Loucy (cell line): ENCODE measurements at regions not wholly inside any gene's neighbourhood (a gene's known extent, or its start where the extent isn't known, plus 50 kb on each side); places are given as distances from the start of the nearest gene placed in this dataset.

Experiments
- H2AFZ ChIP-seq: fragments of 200-600 bp; sonication (generic); 2 replicates; pipeline ENCODE4 v1.6.0; 2016; ENCODE audit warnings: antibody characterized with exemption, mild to moderate bottlenecking, low read length, moderate library complexity
- H3F3A ChIP-seq: fragments of 200-600 bp; 2 replicates; pipeline ENCODE4 v1.6.0; 2016; ENCODE audit warnings: antibody characterized with exemption, low read depth, mild to moderate bottlenecking
- H3K27me3 ChIP-seq: fragments of 200-600 bp; sonication (generic); 2 replicates; pipeline ENCODE4 v1.6.1; 2014; ENCODE audit warnings: low read length, mild to moderate bottlenecking; ENCODE audit not compliant: insufficient read depth, poor library complexity, severe bottlenecking
- H3K36me3 ChIP-seq: fragments of 200-600 bp; sonication (generic); 2 replicates; pipeline ENCODE4 v1.6.1; 2016; ENCODE audit warnings: low read length; ENCODE audit not compliant: insufficient read depth
- H3K4me1 ChIP-seq: fragments of 200-600 bp; sonication (generic); 2 replicates; pipeline ENCODE4 v1.5.1; 2014; ENCODE audit warnings: low read length, mild to moderate bottlenecking; ENCODE audit not compliant: insufficient read depth, poor library complexity, severe bottlenecking
- H3K4me2 ChIP-seq: fragments of 200-600 bp; sonication (generic); 2 replicates; pipeline ENCODE4 v1.6.0; 2014; ENCODE audit warnings: antibody characterized with exemption, low read length, low read depth, mild to moderate bottlenecking; ENCODE audit not compliant: poor library complexity, severe bottlenecking
- H3K4me3 ChIP-seq: fragments of 200-600 bp; sonication (generic); 2 replicates; pipeline ENCODE4 v1.5.1; 2014; ENCODE audit warnings: low read length, mild to moderate bottlenecking, mixed read lengths; ENCODE audit not compliant: poor library complexity, severe bottlenecking
- H3K79me2 ChIP-seq: fragments of 200-600 bp; sonication (generic); 2 replicates; pipeline ENCODE4 v1.6.1; 2014; ENCODE audit warnings: low read length; ENCODE audit not compliant: insufficient read depth
- H3K9ac ChIP-seq: fragments of 200-600 bp; sonication (generic); 2 replicates; pipeline ENCODE4 v1.6.0; 2014; ENCODE audit warnings: mild to moderate bottlenecking, low read depth, low read length, moderate library complexity; ENCODE audit not compliant: poor library complexity, severe bottlenecking
- H3K9me2 ChIP-seq: fragments of 200-600 bp; sonication (generic); replicated peaks from 2 replicates; pipeline ENCODE4 v1.6.1; 2016; ENCODE audit warnings: low read depth, low read length, mixed read lengths
- H3K9me3 ChIP-seq: fragments of 200-600 bp; sonication (generic); 2 replicates; pipeline ENCODE4 v1.6.1; 2014; ENCODE audit warnings: mild to moderate bottlenecking, antibody characterized with exemption, low read length, low read depth; ENCODE audit not compliant: insufficient read depth
- H4K20me1 ChIP-seq: fragments of 200-600 bp; sonication (generic); 2 replicates; pipeline ENCODE4 v1.6.0; 2014; ENCODE audit warnings: antibody characterized with exemption, low read length, mild to moderate bottlenecking; ENCODE audit not compliant: insufficient read depth, poor library complexity, severe bottlenecking
- CTCF ChIP-seq: fragments of 200-600 bp; sonication (generic); conservative IDR thresholded peaks from 2 replicates; pipeline ENCODE4 v1.5.1; 2014; ENCODE audit warnings: mild to moderate bottlenecking, antibody characterized with exemption, low read length
- EZH2phosphoT487 ChIP-seq: fragments of 200-600 bp; IDR thresholded peaks from 2 replicates; pipeline ENCODE4 v1.6.1; 2018; ENCODE audit warnings: antibody characterized with exemption, mild to moderate bottlenecking, moderate library complexity, borderline replicate concordance

- Histone ChIP-seq H3K4me1 (no peaks in the 10 kb centered on the region), H2AFZ (no peak overlapping the region), H3K27me3 (no peaks in the 10 kb centered on the region), H4K20me1 (no peaks in the 10 kb centered on the region), H3K9ac (no peak overlapping the region), H3F3A (no peaks in the 10 kb centered on the region), H3K9me2 (no peaks in the 10 kb centered on the region), H3K9me3 (no peaks in the 10 kb centered on the region), H3K4me3 (no peak overlapping the region), H3K36me3 (no peaks in the 10 kb centered on the region), H3K79me2 (no peaks in the 10 kb centered on the region), H3K4me2 (no peak overlapping the region)
- TF ChIP-seq CTCF (no peak), EZH2phosphoT487 (no peak)
Observed at GRCh38 chr2:45184606-45185005, 175.4 kb upstream of the SIX2 start.

GRCh38 chr2:45182667-45183295 is 173.5 kb upstream of the SIX2 start:
- Histone ChIP-seq H3F3A (no peaks in the 10 kb centered on the region), H3K4me2 (no peak overlapping the region), H3K9me3 (no peaks in the 10 kb centered on the region), H2AFZ (no peak overlapping the region), H3K79me2 (no peaks in the 10 kb centered on the region), H3K9ac (no peak overlapping the region), H3K4me3 (no peak overlapping the region), H3K9me2 (no peaks in the 10 kb centered on the region), H4K20me1 (no peaks in the 10 kb centered on the region), H3K36me3 (no peaks in the 10 kb centered on the region), H3K27me3 (no peaks in the 10 kb centered on the region), H3K4me1 (no peaks in the 10 kb centered on the region)
- no peak for TF ChIP-seq EZH2phosphoT487
- TF ChIP-seq CTCF, result no peak

- Histone ChIP-seq H3K4me2 (no peak overlapping the region), H3K36me3 (no peaks in the 10 kb centered on the region), H3K9ac (no peak overlapping the region), H3K4me1 (no peaks in the 10 kb centered on the region), H4K20me1 (no peaks in the 10 kb centered on the region), H2AFZ (no peak overlapping the region), H3F3A (no peaks in the 10 kb centered on the region), H3K9me3 (no peaks in the 10 kb centered on the region), H3K9me2 (no peaks in the 10 kb centered on the region), H3K4me3 (no peak overlapping the region), H3K27me3 (no peaks in the 10 kb centered on the region), H3K79me2 (no peaks in the 10 kb centered on the region)
- TF ChIP-seq EZH2phosphoT487, result no peak
- TF ChIP-seq CTCF, result no peak
Observed at GRCh38 chr2:45180779-45181178, 171.5 kb upstream of the SIX2 start.
